Peyer's patch (tissue), 4 donors: ENCODE measurements at regions not wholly inside any gene's neighbourhood (a gene's known extent, or its start where the extent isn't known, plus 50 kb on each side); places are given as distances from the start of the nearest gene placed in this dataset.
A peak's percentile ranks its signal among the peaks of the same experiment; 100 is the strongest.

Experiments used
- DNase-seq, 3 donors: peaks; one replicate each; pipeline ENCODE4 v3.0.0-alpha.2; 2017 to 2019
- H3K27ac ChIP-seq, 4 donors: fragments of 200-600 bp; sonication (generic); one replicate each; pipeline ENCODE4 v1.5.1; 2016 to 2019
- H3K27me3 ChIP-seq, 2 donors: fragments of 200-600 bp; sonication (generic); one replicate each; pipeline ENCODE4 v1.5.1; 2019
- H3K36me3 ChIP-seq, 3 donors: fragments of 200-600 bp; sonication (generic); one replicate each; pipeline ENCODE4 v1.5.1; 2016 to 2019
- H3K4me1 ChIP-seq, 4 donors: fragments of 200-600 bp; sonication (generic); one replicate each; pipeline ENCODE4 v1.5.1; 2016 to 2019
- H3K4me3 ChIP-seq, 4 donors: fragments of 200-600 bp; sonication (generic); 1 replicate in 3 of 4; 2 replicates in 1 of 4; pipeline ENCODE4 v1.5.1; 2016 to 2019; ENCODE audit warnings: mild to moderate bottlenecking in 1 of 4
- H3K9me3 ChIP-seq, 4 donors: fragments of 200-600 bp; sonication (generic); one replicate each; pipeline ENCODE4 v1.5.1; 2016 to 2019; ENCODE audit warnings: mild to moderate bottlenecking in 1 of 4
- CTCF ChIP-seq, 6 experiments: fragments of 450-650 bp in 4 of 6; fragments of 200-600 bp in 2 of 6; sonication (generic) in 1 of 6; IDR thresholded peaks; one replicate each; pipeline ENCODE4 v1.5.1; 2017 to 2019; ENCODE audit warnings: antibody characterized with exemption in 6 of 6, mild to moderate bottlenecking in 3 of 6, moderate library complexity in 1 of 6
- POLR2A ChIP-seq, 2 donors: fragments of 450-650 bp; IDR thresholded peaks; one replicate each; pipeline ENCODE4 v1.5.1; 2017; ENCODE audit warnings: antibody characterized with exemption in 2 of 2, mild to moderate bottlenecking in 2 of 2, moderate library complexity in 2 of 2

- H3K4me3 ChIP-seq: no peak overlapping the region
- no peaks in the 10 kb centered on the region for H3K9me3 ChIP-seq
- no peaks in the 10 kb centered on the region for H3K36me3 ChIP-seq
- H3K4me1 ChIP-seq: peaks cover 0 to 20% (median 0%) of the 10 kb centered on the region in 4 donors
- peak; percentile 57 to 88 (median 66) for DNase-seq
- no peak overlapping the region for H3K27ac ChIP-seq
- TF ChIP-seq CTCF (IDR thresholded peaks at IDR 0.05) (peak; percentile 39 to 84 (median 78)), POLR2A (IDR thresholded peaks at IDR 0.05) (no peak)
- H3K27me3 ChIP-seq: no peaks in the 10 kb centered on the region
Measured at GRCh38 chr17:77542551-77543490, 402.1 kb downstream of the SEC14L1 start.

GRCh38 chr17:77543801-77544200 is 403.0 kb downstream of the SEC14L1 start:
- no peak for DNase-seq
- no peak for TF ChIP-seq CTCF (IDR thresholded peaks at IDR 0.05)
- no peak for TF ChIP-seq POLR2A (IDR thresholded peaks at IDR 0.05)
- H3K27me3 ChIP-seq: no peaks in the 10 kb centered on the region
- no peaks in the 10 kb centered on the region for H3K36me3 ChIP-seq
- no peaks in the 10 kb centered on the region for H3K9me3 ChIP-seq
- H3K27ac ChIP-seq: no peak overlapping the region
- peaks cover 0 to 20% (median 0%) of the 10 kb centered on the region in 4 donors for H3K4me1 ChIP-seq
- no peak overlapping the region for H3K4me3 ChIP-seq

- no peaks in the 10 kb centered on the region for H3K27me3 ChIP-seq
- DNase-seq: no peak
- TF ChIP-seq POLR2A (IDR thresholded peaks at IDR 0.05): no peak
- no peak for TF ChIP-seq CTCF (IDR thresholded peaks at IDR 0.05)
- H3K36me3 ChIP-seq: no peaks in the 10 kb centered on the region
- H3K27ac ChIP-seq: no peak overlapping the region
- no peaks in the 10 kb centered on the region for H3K9me3 ChIP-seq
- no peak overlapping the region for H3K4me3 ChIP-seq
- H3K4me1 ChIP-seq: peaks cover 0 to 20% (median 0%) of the 10 kb centered on the region in 4 donors
Measured at GRCh38 chr17:77544347-77545110, 403.8 kb downstream of the SEC14L1 start.

GRCh38 chr17:77546772-77547241 is 406.0 kb downstream of the SEC14L1 start:
- H3K4me1 ChIP-seq: peaks cover 0 to 20% (median 0%) of the 10 kb centered on the region in 4 donors
- no peak for TF ChIP-seq POLR2A (IDR thresholded peaks at IDR 0.05)
- TF ChIP-seq CTCF (IDR thresholded peaks at IDR 0.05): no peak
- H3K27ac ChIP-seq: no peak overlapping the region
- DNase-seq: no peak
- no peaks in the 10 kb centered on the region for H3K36me3 ChIP-seq
- no peak overlapping the region for H3K4me3 ChIP-seq
- no peaks in the 10 kb centered on the region for H3K9me3 ChIP-seq
- no peaks in the 10 kb centered on the region for H3K27me3 ChIP-seq

GRCh38 chr17:77548967-77549366 is 408.2 kb downstream of the SEC14L1 start:
- Histone ChIP-seq H3K9me3 (no peaks in the 10 kb centered on the region), H3K4me3 (no peak overlapping the region), H3K27ac (no peak overlapping the region), H3K36me3 (no peaks in the 10 kb centered on the region), H3K4me1 (peaks cover 0 to 3% (median 0%) of the 10 kb centered on the region in 4 donors), H3K27me3 (no peaks in the 10 kb centered on the region)
- TF ChIP-seq CTCF (IDR thresholded peaks at IDR 0.05) (no peak), POLR2A (IDR thresholded peaks at IDR 0.05) (no peak)
- DNase-seq: no peak
